ENCODE measurements at regions not wholly inside any gene's neighbourhood (a gene's known extent, or its start where the extent isn't known, plus 50 kb on each side); places are given as distances from the start of the nearest gene placed in this dataset.

DNA sequence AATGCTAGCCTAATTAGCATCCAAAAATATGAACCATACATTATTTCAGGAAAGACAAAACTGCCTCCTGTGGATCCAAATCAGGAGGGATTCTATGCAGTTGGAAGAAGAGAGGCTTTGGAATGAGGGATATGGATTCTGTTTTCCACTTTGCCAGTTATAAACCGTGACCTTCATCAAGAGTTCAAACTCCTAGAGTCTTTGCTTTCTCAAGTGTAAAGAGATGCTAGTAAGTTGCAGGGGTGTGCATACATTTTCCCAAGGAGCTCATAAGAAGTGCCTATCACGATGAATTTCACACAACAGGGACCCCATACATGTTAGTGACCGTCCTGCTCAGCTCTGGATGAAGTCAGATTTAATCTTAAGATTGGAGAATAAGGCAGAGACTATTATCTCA, 542.5 kb downstream of the SOX11 start:
- TF ChIP-seq, protein P1, sequence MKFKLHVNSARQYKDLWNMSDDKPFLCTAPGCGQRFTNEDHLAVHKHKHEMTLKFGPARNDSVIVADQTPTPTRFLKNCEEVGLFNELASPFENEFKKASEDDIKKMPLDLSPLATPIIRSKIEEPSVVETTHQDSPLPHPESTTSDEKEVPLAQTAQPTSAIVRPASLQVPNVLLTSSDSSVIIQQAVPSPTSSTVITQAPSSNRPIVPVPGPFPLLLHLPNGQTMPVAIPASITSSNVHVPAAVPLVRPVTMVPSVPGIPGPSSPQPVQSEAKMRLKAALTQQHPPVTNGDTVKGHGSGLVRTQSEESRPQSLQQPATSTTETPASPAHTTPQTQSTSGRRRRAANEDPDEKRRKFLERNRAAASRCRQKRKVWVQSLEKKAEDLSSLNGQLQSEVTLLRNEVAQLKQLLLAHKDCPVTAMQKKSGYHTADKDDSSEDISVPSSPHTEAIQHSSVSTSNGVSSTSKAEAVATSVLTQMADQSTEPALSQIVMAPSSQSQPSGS (CRISPR knock-in tag; IDR thresholded peaks at IDR 0.05) = no peak
- TF ChIP-seq ZNF446 (CRISPR knock-in tag; IDR thresholded peaks at IDR 0.05) (no peak), ZNF614 (CRISPR knock-in tag; IDR thresholded peaks at IDR 0.05; ENCODE audit: borderline replicate concordance) (no peak), EP300 (IDR thresholded peaks at IDR 0.05; ENCODE audit: low read depth in 2 of 2, low read length in 2 of 2) (no peak), EP300 (CRISPR knock-in tag; IDR thresholded peaks at IDR 0.05; ENCODE audit: borderline replicate concordance) (no peak), TSC22D2 (CRISPR knock-in tag; IDR thresholded peaks at IDR 0.05; ENCODE audit: borderline replicate concordance) (no peak), MAFF (IDR thresholded peaks at IDR 0.05; ENCODE audit: low read depth, low read length) (no peak)
- TF ChIP-seq, protein P2, sequence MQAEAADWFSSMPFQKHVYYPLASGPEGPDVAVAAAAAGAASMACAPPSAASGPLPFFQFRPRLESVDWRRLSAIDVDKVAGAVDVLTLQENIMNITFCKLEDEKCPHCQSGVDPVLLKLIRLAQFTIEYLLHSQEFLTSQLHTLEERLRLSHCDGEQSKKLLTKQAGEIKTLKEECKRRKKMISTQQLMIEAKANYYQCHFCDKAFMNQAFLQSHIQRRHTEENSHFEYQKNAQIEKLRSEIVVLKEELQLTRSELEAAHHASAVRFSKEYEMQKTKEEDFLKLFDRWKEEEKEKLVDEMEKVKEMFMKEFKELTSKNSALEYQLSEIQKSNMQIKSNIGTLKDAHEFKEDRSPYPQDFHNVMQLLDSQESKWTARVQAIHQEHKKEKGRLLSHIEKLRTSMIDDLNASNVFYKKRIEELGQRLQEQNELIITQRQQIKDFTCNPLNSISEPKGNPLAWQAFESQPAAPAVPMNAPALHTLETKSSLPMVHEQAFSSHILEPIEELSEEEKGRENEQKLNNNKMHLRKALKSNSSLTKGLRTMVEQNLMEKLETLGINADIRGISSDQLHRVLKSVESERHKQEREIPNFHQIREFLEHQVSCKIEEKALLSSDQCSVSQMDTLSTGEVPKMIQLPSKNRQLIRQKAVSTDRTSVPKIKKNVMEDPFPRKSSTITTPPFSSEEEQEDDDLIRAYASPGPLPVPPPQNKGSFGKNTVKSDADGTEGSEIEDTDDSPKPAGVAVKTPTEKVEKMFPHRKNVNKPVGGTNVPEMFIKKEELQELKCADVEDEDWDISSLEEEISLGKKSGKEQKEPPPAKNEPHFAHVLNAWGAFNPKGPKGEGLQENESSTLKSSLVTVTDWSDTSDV (CRISPR knock-in tag; IDR thresholded peaks at IDR 0.05) = no peak
- TF ChIP-seq, protein P3, sequence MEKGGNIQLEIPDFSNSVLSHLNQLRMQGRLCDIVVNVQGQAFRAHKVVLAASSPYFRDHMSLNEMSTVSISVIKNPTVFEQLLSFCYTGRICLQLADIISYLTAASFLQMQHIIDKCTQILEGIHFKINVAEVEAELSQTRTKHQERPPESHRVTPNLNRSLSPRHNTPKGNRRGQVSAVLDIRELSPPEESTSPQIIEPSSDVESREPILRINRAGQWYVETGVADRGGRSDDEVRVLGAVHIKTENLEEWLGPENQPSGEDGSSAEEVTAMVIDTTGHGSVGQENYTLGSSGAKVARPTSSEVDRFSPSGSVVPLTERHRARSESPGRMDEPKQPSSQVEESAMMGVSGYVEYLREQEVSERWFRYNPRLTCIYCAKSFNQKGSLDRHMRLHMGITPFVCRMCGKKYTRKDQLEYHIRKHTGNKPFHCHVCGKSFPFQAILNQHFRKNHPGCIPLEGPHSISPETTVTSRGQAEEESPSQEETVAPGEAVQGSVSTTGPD (CRISPR knock-in tag; IDR thresholded peaks at IDR 0.05) = no peak
- TF ChIP-seq, protein P4, sequence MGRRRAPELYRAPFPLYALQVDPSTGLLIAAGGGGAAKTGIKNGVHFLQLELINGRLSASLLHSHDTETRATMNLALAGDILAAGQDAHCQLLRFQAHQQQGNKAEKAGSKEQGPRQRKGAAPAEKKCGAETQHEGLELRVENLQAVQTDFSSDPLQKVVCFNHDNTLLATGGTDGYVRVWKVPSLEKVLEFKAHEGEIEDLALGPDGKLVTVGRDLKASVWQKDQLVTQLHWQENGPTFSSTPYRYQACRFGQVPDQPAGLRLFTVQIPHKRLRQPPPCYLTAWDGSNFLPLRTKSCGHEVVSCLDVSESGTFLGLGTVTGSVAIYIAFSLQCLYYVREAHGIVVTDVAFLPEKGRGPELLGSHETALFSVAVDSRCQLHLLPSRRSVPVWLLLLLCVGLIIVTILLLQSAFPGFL (CRISPR knock-in tag; IDR thresholded peaks at IDR 0.05) = no peak

Measured in HepG2 (cell line).